ENCODE measurements at regions not wholly inside any gene's neighbourhood (a gene's known extent, or its start where the extent isn't known, plus 50 kb on each side); places are given as distances from the start of the nearest gene placed in this dataset.

DNA sequence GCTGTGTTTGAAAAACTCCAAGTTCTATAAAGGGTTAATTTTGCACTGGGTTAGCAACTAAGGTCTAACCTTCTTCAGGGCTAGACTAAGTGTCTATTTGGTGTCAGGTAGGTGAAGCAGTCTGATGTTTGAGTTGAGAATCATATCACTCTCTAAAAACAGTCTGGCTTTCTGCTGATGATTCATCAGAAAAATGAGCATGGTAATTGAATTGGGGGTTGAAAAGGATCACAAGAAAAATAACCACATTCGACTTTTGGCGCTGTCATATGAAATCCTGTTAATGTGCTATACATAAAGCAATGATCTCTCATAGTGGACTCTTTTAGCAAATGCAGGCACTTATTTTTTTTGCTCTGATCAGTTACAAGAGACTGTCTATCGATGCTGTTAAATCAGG, 242.2 kb upstream of the AZI2 start:
- TF ChIP-seq POLR2AphosphoS5 (IDR thresholded peaks at IDR 0.05; ENCODE audit: borderline replicate concordance, low read depth, low read length) (no peak), EZH2 (IDR thresholded peaks at IDR 0.05) (no peak), FOXP2 (optimal IDR thresholded peaks at IDR 0.05; ENCODE audit: control extremely low read depth, extremely low read length, insufficient read depth) (no peak)

Measured in SK-N-MC (cell line).